Right lobe of liver (tissue), 6 donors: ENCODE measurements at regions not wholly inside any gene's neighbourhood (a gene's known extent, or its start where the extent isn't known, plus 50 kb on each side); places are given as distances from the start of the nearest gene placed in this dataset.

Source experiments
- ATAC-seq, 4 donors: fragments of 200-7000 bp; cut with Tn5 transposase; one replicate each; pipeline ENCODE4 v1.9.1; 2020; ENCODE audit warnings: mild to moderate bottlenecking in 4 of 4, moderate library complexity in 4 of 4
- DNase-seq, 3 donors: peaks; one replicate each; pipeline ENCODE4 v3.0.0-alpha.2; 2020
- H3K27ac ChIP-seq, 3 donors: fragments of 200-600 bp; one replicate each; pipeline ENCODE4 v1.8.0; 2022
- H3K27me3 ChIP-seq, 2 donors: fragments of 200-600 bp; one replicate each; pipeline ENCODE4 v1.8.0; 2022
- H3K36me3 ChIP-seq, 4 donors: fragments of 200-600 bp; sonication (generic) in 1 of 4; one replicate each; pipeline versions ENCODE4 v1.5.1 to v1.8.0; 2017 to 2022; ENCODE audit warnings: control low read depth in 1 of 4
- H3K4me1 ChIP-seq, 4 donors: fragments of 200-600 bp; sonication (generic) in 1 of 4; one replicate each; pipeline versions ENCODE4 v1.5.1 to v1.8.0; 2017 to 2022; ENCODE audit warnings: control low read depth in 1 of 4
- H3K4me3 ChIP-seq, 3 donors: fragments of 200-600 bp; one replicate each; pipeline ENCODE4 v1.8.0; 2022
- H3K9me3 ChIP-seq, 4 donors: fragments of 200-600 bp; sonication (generic) in 1 of 4; one replicate each; pipeline versions ENCODE4 v1.5.1 to v1.8.0; 2017 to 2022; ENCODE audit warnings: control low read depth in 1 of 4
- POLR2A ChIP-seq: fragments of 450-650 bp; IDR thresholded peaks from one replicate; pipeline ENCODE4 v1.6.1; 2017; ENCODE audit warnings: antibody characterized with exemption, mild to moderate bottlenecking
- WGBS: methylation state at CpG from one replicate; pipeline ENCODE4 v1.1.6; 2018; ENCODE audit warnings: low coverage, low lambda C conversion rate; ENCODE audit not compliant: insufficient coverage; ENCODE audit errors: missing lambda C conversion rate; 5-methylcytosine and 5-hydroxymethylcytosine counted together
- intact Hi-C, 2 donors: fragments of 100-400 bp; cut with DNase I; formaldehyde crosslinking; loops; one replicate each; pipeline versions ENCODE4 v1.11.2 to v1.14.1; 2022
- TF ChIP-seq, protein P1 (sequence below), 4 donors: fragments of 200-600 bp in 3 of 4; fragments of 450-650 bp in 1 of 4; IDR thresholded peaks; one replicate each; pipeline versions ENCODE4 v1.5.1 to v1.8.0; 2016 to 2022; ENCODE audit warnings: antibody characterized with exemption in 4 of 4, mild to moderate bottlenecking in 2 of 4
- donor health status: DM: no; HTN: yes; CAD: no.
- donor health status: DM: no; HTN: no; CAD: no.
- donor health status: DM: no; HTN: no; CAD: no.
- donor health status: DM: no; HTN: yes; CAD: no.
- donor health status: DM: no; HTN: yes; CAD: no.

GRCh38 chr15:77807611-77808010 is 174.9 kb upstream of the LINGO1 start:
- ATAC-seq, result no peak

GRCh38 chr15:77807115-77807514 is 174.4 kb upstream of the LINGO1 start:
- Histone ChIP-seq H3K36me3 (no peaks in the 10 kb centered on the region), H3K27me3 (no peaks in the 10 kb centered on the region), H3K9me3 (no peaks in the 10 kb centered on the region), H3K27ac (no peak overlapping the region), H3K4me3 (no peak overlapping the region), H3K4me1 (no peaks in the 10 kb centered on the region)
- TF ChIP-seq POLR2A, result no peak
- TF ChIP-seq, protein P1, sequence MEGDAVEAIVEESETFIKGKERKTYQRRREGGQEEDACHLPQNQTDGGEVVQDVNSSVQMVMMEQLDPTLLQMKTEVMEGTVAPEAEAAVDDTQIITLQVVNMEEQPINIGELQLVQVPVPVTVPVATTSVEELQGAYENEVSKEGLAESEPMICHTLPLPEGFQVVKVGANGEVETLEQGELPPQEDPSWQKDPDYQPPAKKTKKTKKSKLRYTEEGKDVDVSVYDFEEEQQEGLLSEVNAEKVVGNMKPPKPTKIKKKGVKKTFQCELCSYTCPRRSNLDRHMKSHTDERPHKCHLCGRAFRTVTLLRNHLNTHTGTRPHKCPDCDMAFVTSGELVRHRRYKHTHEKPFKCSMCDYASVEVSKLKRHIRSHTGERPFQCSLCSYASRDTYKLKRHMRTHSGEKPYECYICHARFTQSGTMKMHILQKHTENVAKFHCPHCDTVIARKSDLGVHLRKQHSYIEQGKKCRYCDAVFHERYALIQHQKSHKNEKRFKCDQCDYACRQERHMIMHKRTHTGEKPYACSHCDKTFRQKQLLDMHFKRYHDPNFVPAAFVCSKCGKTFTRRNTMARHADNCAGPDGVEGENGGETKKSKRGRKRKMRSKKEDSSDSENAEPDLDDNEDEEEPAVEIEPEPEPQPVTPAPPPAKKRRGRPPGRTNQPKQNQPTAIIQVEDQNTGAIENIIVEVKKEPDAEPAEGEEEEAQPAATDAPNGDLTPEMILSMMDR (IDR thresholded peaks at IDR 0.05), result no peak
- 71% methylated on average over 5 of the region's 6 CpGs for WGBS
- intact Hi-C loops, result no loop called here
- DNase-seq, result no peak
- ATAC-seq, result no peak

More at GRCh38 chr15:77807611-77808010, 174.9 kb upstream of the LINGO1 start:
- TF ChIP-seq POLR2A, result no peak
- TF ChIP-seq, protein P1 (IDR thresholded peaks at IDR 0.05), result no peak
- Histone ChIP-seq H3K4me3 (no peak overlapping the region), H3K4me1 (no peaks in the 10 kb centered on the region), H3K36me3 (no peaks in the 10 kb centered on the region), H3K27ac (no peak overlapping the region), H3K27me3 (no peaks in the 10 kb centered on the region), H3K9me3 (no peaks in the 10 kb centered on the region)
- intact Hi-C loops, result no loop called here
- 81% methylated on average over 9 of the region's 9 CpGs for WGBS
- no peak for DNase-seq

GRCh38 chr15:77804210-77804609 is 171.5 kb upstream of the LINGO1 start:
- TF ChIP-seq POLR2A, result no peak
- TF ChIP-seq, protein P1 (IDR thresholded peaks at IDR 0.05), result no peak
- intact Hi-C loops, result no loop called here
- Histone ChIP-seq H3K9me3 (no peaks in the 10 kb centered on the region), H3K27me3 (no peaks in the 10 kb centered on the region), H3K4me3 (no peak overlapping the region), H3K27ac (no peak overlapping the region), H3K4me1 (no peaks in the 10 kb centered on the region), H3K36me3 (no peaks in the 10 kb centered on the region)
- 58% methylated on average over 4 of the region's 9 CpGs for WGBS
- ATAC-seq (no peak), DNase-seq (no peak)

GRCh38 chr15:77803487-77803886 is 170.8 kb upstream of the LINGO1 start:
- Histone ChIP-seq H3K27me3 (no peaks in the 10 kb centered on the region), H3K9me3 (no peaks in the 10 kb centered on the region), H3K4me3 (no peak overlapping the region), H3K4me1 (no peaks in the 10 kb centered on the region), H3K27ac (no peak overlapping the region), H3K36me3 (no peaks in the 10 kb centered on the region)
- TF ChIP-seq, protein P1 (IDR thresholded peaks at IDR 0.05), result no peak
- no peak for TF ChIP-seq POLR2A
- ATAC-seq (no peak), DNase-seq (no peak)
- intact Hi-C loops, result no loop called here
- 30% methylated on average over 3 of the region's 3 CpGs for WGBS

DNA sequence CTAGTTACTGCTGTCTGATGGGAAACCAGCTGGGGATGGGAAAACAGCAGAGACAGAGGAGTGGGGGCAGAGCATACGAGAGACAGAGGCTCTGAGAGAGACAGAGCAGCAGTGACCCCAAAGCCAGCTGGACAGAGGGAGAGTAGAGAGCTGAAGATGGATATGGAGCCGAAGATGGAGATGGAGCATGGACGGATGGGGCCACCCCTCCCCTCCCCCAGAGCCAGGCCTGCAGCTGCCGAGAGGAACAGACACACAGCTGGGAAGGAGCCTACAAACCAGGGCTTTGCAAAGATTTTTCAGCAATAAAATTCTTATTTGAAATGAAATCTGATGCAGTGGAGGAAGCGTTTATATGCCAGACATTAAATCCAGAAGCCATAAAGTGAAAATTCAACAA is 167.6 kb upstream of the LINGO1 start:
- 63% methylated on average over 5 of the region's 5 CpGs for WGBS
- DNase-seq, result no peak
- ATAC-seq, result no peak
- no peak overlapping the region for H3K4me3 ChIP-seq
- H3K36me3 ChIP-seq, result no peaks in the 10 kb centered on the region
- intact Hi-C loops, result no loop called here
- TF ChIP-seq, protein P1 (IDR thresholded peaks at IDR 0.05), result no peak
- TF ChIP-seq POLR2A, result no peak
- no peaks in the 10 kb centered on the region for H3K27me3 ChIP-seq
- no peak overlapping the region for H3K27ac ChIP-seq
- no peaks in the 10 kb centered on the region for H3K4me1 ChIP-seq
- no peaks in the 10 kb centered on the region for H3K9me3 ChIP-seq
